Calu3 (cell line): ENCODE measurements at regions not wholly inside any gene's neighbourhood (a gene's known extent, or its start where the extent isn't known, plus 50 kb on each side); places are given as distances from the start of the nearest gene placed in this dataset.

Source experiments
- BruUV-seq: library from RNA; stranded (reverse); fragments of 400-500 nt; replicated peaks from 2 replicates; lab custom pipeline; 2021; lab: Mats Ljungman, UMichigan
- CTCF ChIA-PET: fragments of 300-600 bp; sonication (Branson Sonifier 250); formaldehyde crosslinking; loops from one replicate; lab custom pipeline; 2022; ENCODE audit warnings: antibody characterized with exemption; lab: Charles Lee
- DNase-seq: peaks from one replicate; pipeline ENCODE4 v3.0.0; 2022
- H3K27ac Mint-ChIP-seq: one replicate; pipeline ENCODE4 v1.8.0; 2022; ENCODE audit warnings: mixed read lengths; ENCODE audit not compliant: unreplicated experiment
- H3K27me3 Mint-ChIP-seq: one replicate; pipeline ENCODE4 v1.8.0; 2022; ENCODE audit warnings: mixed read lengths; ENCODE audit not compliant: unreplicated experiment
- H3K36me3 Mint-ChIP-seq: one replicate; pipeline ENCODE4 v1.8.0; 2022; ENCODE audit warnings: mild to moderate bottlenecking, moderate library complexity, mixed read lengths; ENCODE audit not compliant: insufficient read depth, unreplicated experiment
- H3K4me1 Mint-ChIP-seq: one replicate; pipeline ENCODE4 v1.8.0; 2022; ENCODE audit warnings: mild to moderate bottlenecking, low read depth, mixed read lengths; ENCODE audit not compliant: unreplicated experiment
- H3K4me3 Mint-ChIP-seq: one replicate; pipeline ENCODE4 v1.8.0; 2022; ENCODE audit warnings: mild to moderate bottlenecking, low read depth, moderate library complexity, mixed read lengths; ENCODE audit not compliant: unreplicated experiment
- H3K9me3 Mint-ChIP-seq: one replicate; pipeline ENCODE4 v1.8.0; 2022; ENCODE audit warnings: low read depth, mixed read lengths; ENCODE audit not compliant: unreplicated experiment
- intact Hi-C: fragments of 100-400 bp; cut with micrococcal nuclease; formaldehyde crosslinking; loops from one replicate; pipeline ENCODE4 v1.10.0; 2022; ENCODE audit not compliant: unreplicated experiment
- TF ChIP-seq, protein P1 (sequence below): fragments of 200-600 bp; IDR thresholded peaks from one replicate; pipeline ENCODE4 v1.8.0; 2022; ENCODE audit warnings: antibody characterized with exemption; ENCODE audit not compliant: unreplicated experiment

DNA sequence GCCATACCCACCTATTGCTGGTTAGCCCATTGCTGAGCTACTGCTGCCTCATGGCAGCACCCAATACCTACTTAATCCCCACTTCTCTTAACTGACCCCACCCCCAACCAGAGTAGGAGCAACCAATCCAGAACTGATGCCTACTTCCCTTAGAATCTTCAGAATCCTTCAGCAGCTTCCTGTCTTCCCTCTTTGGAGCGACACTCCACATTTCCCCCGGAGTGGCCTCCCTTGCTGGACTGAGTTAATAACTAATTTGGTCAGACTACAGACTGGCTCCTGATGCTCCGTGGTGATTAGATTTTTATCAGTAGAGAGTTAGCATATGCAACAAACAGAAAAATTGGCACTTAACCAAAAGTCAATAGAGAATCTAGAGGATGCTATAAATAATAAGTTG is 51.2 kb upstream of the UBR2 start:
- TF ChIP-seq, protein P1, sequence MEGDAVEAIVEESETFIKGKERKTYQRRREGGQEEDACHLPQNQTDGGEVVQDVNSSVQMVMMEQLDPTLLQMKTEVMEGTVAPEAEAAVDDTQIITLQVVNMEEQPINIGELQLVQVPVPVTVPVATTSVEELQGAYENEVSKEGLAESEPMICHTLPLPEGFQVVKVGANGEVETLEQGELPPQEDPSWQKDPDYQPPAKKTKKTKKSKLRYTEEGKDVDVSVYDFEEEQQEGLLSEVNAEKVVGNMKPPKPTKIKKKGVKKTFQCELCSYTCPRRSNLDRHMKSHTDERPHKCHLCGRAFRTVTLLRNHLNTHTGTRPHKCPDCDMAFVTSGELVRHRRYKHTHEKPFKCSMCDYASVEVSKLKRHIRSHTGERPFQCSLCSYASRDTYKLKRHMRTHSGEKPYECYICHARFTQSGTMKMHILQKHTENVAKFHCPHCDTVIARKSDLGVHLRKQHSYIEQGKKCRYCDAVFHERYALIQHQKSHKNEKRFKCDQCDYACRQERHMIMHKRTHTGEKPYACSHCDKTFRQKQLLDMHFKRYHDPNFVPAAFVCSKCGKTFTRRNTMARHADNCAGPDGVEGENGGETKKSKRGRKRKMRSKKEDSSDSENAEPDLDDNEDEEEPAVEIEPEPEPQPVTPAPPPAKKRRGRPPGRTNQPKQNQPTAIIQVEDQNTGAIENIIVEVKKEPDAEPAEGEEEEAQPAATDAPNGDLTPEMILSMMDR, result no peak
- CTCF ChIA-PET, result interaction anchor here (0.7 to 1.4 kb wide), 2 partner anchors 35 to 251 kb away, joined by 3 to 4 read pairs; no protein-coding TSS in a partner anchor
- H3K27ac Mint-ChIP-seq, result no peak overlapping the region
- peak; percentile 16 for DNase-seq
- peaks cover 11% of the 10 kb centered on the region for H3K4me1 Mint-ChIP-seq
- intact Hi-C loops, result no loop called here
- no peaks in the 10 kb centered on the region for H3K9me3 Mint-ChIP-seq
- BruUV-seq, result no TSS peak
- H3K4me3 Mint-ChIP-seq, result no peak overlapping the region
- H3K36me3 Mint-ChIP-seq, result no peaks in the 10 kb centered on the region
- H3K27me3 Mint-ChIP-seq, result peaks cover 15% of the 10 kb centered on the region

DNA sequence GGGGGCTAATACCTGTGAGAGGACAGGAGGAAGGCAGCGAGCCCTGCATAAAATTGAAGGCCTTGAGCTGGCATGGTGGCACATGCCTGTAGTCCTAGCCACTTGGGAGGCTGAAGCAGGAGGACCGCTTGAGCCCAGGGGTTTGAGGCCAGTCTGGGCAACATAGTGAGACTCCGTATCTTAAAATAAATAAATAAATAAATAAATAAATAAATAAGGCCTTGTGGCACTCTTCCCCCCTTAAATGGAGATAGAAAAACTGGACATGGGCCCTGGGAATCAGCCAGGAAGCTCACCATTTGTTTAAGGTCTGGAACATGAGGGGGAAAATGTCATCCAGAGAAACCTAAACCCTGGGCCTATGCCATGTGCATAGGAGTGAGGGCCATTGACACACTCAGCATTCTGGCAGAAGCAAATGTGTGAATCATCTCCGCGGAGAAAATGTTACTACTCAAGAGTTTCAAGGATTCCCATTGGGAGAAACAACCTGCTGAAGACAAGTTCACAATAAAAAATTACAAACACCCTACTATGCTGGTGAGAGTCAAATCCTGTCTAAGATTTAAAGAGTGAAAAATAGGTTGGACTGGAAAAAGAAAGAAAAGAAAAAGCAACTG is 51.9 kb upstream of the UBR2 start:
- Mint-ChIP-seq H3K4me1 (peaks cover 11% of the 10 kb centered on the region), H3K27me3 (peaks cover 15% of the 10 kb centered on the region), H3K4me3 (no peak overlapping the region), H3K9me3 (no peaks in the 10 kb centered on the region), H3K36me3 (no peaks in the 10 kb centered on the region), H3K27ac (no peak overlapping the region)
- no TSS peak for BruUV-seq
- CTCF ChIA-PET, result interaction anchor here (0.7 to 1.4 kb wide), 2 partner anchors 36 to 251 kb away, joined by 3 to 4 read pairs; no protein-coding TSS in a partner anchor
- DNase-seq, result no peak
- intact Hi-C loops, result no loop called here
- TF ChIP-seq, protein P1, result no peak

DNA sequence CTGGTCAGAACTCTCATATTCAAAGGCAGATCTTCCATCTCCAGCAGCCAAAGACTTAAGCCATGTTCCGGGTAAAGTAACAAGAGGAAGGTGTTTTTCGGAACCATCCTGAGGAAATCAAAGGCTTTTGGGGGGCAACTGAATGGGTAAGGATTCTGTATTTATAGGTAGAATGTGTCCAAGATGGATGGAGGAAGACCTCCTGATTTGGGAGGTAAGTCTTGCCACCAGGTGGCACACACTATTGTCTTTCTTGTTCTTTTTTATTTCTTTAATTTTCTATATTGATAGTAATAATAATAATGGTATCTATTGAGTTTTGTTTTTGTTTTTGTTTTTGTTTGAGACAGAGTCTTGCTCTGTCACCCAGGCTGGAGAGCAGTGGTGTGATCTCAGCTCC is 53.0 kb upstream of the UBR2 start:
- H3K4me1 Mint-ChIP-seq, result peaks cover 11% of the 10 kb centered on the region
- CTCF ChIA-PET, result interaction anchor here (0.6 kb wide), 1 partner anchor 35 kb away, joined by 4 read pairs; no protein-coding TSS in a partner anchor
- TF ChIP-seq, protein P1, result no peak
- H3K36me3 Mint-ChIP-seq, result no peaks in the 10 kb centered on the region
- H3K9me3 Mint-ChIP-seq, result no peaks in the 10 kb centered on the region
- intact Hi-C loops, result no loop called here
- H3K27me3 Mint-ChIP-seq, result peaks cover 15% of the 10 kb centered on the region
- no peak overlapping the region for H3K27ac Mint-ChIP-seq
- no TSS peak for BruUV-seq
- DNase-seq, result no peak
- no peak overlapping the region for H3K4me3 Mint-ChIP-seq

DNA sequence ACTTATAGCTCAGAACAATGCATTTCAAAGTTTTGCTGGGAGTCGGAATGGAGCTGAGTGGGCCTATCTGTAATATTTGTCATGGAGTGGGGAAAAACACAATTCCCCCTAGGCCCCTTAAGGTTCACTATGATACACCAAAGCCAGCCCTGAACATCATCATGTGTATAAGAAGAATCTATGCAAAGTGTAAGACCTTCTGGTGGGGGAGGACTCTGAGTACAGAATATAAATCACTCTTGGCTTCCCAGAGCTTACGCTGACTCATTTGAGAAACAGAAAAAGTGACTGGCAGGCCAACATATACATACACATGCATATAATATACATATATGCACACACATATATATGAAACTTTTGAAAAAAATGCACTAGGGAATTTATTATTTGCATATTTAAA is 54.1 kb upstream of the UBR2 start:
- Mint-ChIP-seq H3K27ac (no peak overlapping the region), H3K9me3 (no peaks in the 10 kb centered on the region), H3K27me3 (peaks cover 7% of the 10 kb centered on the region), H3K4me1 (peaks cover 11% of the 10 kb centered on the region), H3K36me3 (no peaks in the 10 kb centered on the region), H3K4me3 (no peak overlapping the region)
- BruUV-seq, result no TSS peak
- CTCF ChIA-PET, result no interaction called here
- DNase-seq, result no peak
- TF ChIP-seq, protein P1, result no peak
- intact Hi-C loops, result no loop called here
